ENCODE measurements at regions not wholly inside any gene's neighbourhood (a gene's known extent, or its start where the extent isn't known, plus 50 kb on each side); places are given as distances from the start of the nearest gene placed in this dataset.
"Not testable (repeated sequence)": the region's sequence is repeated elsewhere in the genome, so short reads cannot be mapped to it uniquely, and the experiment has no call there.

DNA sequence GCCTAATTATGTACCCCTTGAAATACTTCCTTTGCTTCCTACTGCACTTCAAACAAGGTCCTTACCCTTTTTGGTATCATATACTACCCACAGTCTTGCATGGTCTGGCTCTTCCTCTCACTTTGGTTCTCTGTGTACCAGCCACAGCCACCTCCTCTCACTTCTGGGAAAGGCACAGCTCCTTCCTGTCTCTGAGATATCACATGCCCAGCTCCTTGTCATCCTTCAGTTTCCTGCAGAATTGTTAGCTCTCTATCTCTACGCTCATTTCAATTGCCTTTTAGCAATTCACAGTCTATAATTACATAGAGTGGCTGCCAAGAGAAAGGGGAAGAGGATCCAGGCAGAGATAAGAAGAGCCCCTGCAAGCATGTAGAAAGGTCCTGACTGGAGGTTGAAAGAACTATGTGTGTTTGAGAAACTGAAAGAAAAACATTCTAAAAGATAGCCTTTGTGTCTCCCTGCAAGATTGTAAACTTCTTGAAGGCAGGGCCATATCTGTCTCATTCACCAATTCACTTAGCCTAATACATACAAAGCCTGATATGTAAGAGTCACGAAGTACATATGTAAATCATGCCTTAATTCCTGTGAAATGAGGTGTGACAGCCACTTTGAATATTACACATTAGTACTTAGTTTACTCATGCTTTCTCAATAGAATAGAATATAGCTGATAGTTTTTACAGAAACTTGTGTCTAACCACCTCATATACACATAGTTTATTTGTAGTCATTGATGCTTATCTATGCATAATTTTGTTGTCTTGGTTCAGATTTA is 933.1 kb downstream of the DIAPH3 start:
- DNase-seq (ENCODE audit: extremely low spot score, insufficient read length, low read depth) (no peak), FAIRE-seq (no peak)

DNA sequence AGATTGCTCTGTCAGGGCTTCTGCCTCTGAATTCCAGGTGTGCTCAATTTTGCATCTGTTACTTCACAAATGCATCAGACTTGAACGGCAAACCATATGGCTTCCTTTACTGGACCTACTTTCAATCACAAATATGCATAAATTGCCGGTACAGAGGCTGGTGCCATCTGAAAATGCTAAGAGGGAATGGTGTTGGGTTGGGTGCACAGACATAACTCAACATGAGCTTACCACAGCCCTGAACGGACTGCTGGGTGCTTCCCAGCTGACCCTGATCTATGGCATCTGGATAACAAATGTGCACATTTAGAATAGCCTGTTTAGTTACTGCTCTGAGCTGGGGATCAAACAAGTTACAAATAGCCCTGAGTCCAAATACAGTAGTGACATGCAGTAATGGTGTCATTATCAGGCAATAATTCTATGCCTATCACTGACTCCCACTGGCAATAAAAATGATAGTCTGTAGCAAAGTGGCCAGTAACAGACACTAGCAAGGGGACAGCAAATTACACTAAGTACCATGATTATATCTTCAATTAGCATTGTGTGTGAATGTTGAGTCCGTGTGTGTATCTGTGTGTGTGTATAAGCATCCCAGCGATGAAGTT is 927.3 kb downstream of the DIAPH3 start:
- DNase-seq (ENCODE audit: extremely low spot score, insufficient read length, low read depth) (no peak), FAIRE-seq (no peak)

DNA sequence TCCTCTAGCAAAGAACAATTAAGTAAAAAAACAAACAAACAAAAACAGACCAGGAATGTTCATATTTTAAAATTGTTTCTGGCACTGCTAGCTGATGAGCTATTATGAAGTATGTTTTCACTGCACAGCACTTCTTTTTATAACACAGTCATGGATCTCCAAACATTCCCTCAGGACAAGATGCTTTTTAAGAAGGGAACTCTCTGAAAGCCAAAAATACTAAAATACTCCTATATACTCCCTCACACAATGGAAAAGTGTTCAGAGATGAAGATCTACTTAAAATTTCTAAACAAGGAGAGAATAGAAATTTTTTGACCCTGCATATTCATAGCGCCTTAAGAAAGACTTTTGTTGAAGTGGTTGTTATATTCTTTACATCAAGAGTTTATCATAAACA is 926.8 kb downstream of the DIAPH3 start:
- DNase-seq (ENCODE audit: extremely low spot score, insufficient read length, low read depth): no peak
- no peak for FAIRE-seq

DNA sequence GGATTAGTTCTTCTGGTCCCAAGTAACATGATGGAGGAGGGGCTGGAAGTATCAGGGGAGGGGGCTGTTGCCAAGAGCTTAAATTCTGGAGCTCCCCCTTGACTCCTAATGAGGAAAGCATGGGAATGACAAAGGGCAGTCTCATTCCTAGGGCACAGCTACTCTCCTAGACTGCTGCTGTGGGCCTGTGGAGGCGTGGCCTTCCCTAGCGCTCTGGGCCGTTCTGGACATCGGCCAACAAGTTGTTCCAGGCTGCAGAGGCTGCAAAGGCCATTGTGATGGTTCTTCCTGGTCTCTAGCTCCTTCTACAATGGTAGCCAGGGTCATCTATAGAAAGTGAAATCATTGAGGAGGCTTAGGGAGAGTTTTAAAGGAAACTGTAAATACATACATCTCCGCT is 916.6 kb downstream of the DIAPH3 start:
- no peak for FAIRE-seq
- no peak for DNase-seq (ENCODE audit: extremely low spot score, insufficient read length, low read depth)

DNA sequence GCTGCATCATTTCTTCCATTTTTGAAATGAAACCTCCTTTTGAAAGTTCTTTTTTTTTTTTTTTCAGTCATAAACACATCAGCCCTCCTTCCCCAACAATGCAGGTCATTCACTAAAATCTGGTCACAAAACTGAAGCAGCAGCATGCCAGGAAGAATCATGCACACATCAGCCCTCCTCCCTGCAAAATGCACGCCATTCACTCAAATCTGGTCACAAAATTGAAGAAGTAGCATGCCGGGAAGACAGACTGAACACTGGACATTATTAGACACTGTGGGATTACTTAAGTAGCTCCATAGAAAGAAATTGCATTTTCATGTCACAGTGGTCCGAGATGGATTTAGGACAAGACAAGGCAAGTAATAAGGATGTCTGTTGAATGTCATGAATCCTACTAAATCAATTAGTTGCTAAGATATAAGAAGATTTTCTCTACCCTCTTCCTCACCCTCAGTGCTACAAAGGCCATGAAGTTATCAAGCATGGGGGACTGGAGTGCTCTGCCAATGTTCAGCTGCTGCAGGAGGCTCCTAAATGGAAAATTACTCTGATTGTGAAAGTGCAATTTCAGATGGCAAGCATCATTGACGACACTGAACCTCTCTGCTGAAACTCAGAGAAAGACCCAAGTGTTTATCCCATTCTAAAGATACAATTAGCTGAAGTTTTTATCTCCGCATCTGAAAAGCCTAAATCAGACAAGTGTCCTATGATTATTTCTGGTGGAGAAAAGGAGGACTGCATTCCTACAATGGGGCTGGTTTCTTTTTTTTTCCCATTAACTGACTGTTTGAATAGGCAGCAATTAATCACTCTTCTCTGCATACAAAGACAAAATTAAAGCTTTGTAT is 913.2 kb downstream of the DIAPH3 start:
- FAIRE-seq (no peak), DNase-seq (ENCODE audit: extremely low spot score, insufficient read length, low read depth) (no peak)

DNA sequence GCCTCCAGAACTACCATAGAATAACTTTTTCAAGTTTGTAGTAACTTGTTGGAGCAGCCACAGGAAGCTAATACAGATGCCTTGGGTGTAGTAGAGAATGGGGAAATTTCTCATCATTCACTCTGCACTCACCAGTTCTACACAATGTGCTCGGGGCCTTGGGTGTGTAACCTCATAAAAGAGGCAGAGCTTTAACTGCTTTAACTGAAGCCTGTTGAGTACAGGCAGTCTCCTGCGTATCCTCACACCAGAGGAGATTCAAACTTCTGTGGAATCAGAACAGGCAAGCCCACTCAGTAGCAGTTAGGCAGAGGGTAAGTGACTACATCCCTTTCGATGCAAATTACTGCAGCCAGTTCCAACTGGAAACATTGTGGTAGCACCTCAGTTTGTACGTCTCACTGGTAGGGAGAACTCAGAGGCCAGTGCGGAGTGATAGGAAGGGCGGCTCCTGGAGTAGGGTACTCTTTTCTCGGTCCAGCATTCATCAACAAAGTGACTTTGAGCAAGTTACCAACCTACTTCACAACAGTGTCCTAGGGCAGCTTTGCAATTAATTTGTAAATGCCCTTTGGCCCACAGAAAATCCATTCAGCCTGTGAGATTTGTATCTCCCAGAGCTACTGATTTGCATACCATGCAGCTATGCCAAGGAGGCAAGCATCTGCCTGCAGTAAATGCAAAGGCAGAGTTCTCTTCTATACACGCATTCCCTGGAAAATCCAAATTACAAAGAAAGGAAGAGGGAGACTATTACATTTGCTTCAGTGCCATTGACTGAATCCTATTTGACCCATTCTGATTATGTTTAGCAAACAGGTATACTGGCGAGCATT is 904.3 kb downstream of the DIAPH3 start:
- DNase-seq (ENCODE audit: extremely low spot score, insufficient read length, low read depth): no peak
- FAIRE-seq: no peak

DNA sequence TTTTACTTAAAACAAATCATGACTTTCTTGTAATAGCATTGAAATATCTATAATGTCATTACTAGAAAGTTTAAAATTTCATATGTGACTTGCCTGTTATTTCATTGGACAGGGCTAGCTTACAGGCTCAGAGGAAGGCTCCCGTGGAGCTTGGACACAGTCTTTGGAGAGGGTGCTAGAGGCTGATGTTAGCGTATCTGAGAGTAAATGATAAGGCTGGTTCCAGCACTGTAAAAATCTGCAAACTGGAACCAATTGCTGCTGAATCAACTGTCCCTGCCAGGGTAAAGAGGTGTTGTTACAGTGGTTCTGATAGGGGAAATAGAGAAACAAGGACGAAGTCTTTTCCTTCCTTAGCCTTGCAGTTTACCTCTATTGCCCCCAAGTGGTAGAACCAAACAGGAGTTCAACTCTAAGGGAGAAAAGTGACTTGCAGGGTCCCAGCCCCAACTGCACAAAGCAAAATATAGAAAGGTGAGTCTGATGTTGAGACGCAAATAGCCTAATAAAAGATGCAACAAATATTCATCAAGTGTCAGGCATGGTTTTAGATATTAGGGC is 901.7 kb downstream of the DIAPH3 start:
- FAIRE-seq (no peak), DNase-seq (ENCODE audit: extremely low spot score, insufficient read length, low read depth) (no peak)

DNA sequence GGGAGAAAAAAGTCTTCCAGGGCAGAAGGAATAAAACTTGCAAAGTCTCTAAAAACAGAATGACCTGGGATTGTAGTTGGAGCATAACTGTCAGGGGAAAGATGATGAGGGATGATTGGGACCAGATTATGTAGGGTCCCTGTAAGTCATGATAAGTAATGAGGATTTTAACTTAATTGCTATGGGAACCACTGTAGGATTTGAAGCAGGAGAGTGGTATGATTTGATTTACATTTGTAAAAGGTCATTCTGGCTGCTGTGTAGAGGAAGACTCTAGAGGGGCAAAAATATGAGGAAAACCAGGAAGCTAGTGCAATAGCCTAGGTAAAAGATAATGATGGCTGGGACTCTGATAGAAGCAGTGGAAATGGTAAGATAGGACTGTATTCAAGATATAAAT is 900.2 kb downstream of the DIAPH3 start:
- FAIRE-seq (no peak), DNase-seq (ENCODE audit: extremely low spot score, insufficient read length, low read depth) (no peak)

DNA sequence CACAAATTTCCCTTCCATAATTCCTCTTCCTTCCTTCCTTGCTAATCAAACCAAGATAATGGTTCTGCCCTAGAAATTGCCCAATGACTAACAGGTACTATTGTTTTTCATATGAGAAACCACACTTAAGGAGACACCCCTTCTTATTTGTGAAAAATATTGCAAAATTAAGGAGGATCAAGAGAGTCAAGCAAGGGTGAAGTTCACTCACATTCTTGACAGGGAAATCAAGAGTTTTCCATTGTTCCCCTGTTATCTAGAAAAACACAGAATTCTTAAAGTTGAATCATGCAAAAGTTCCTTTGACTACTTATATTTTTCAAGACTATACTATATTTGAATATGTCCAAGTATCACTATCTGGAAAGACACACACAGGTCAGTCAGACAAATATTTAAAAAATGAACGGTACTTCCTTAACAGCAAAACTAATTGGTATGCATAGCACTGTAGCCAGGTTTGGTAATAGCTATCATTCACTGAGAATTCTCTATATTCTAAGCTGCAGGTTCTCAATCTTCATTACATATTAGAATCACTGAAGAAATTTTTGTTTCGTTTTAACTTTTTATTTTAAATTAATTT is 897.2 kb downstream of the DIAPH3 start:
- FAIRE-seq (no peak), DNase-seq (ENCODE audit: extremely low spot score, insufficient read length, low read depth) (no peak)

DNA sequence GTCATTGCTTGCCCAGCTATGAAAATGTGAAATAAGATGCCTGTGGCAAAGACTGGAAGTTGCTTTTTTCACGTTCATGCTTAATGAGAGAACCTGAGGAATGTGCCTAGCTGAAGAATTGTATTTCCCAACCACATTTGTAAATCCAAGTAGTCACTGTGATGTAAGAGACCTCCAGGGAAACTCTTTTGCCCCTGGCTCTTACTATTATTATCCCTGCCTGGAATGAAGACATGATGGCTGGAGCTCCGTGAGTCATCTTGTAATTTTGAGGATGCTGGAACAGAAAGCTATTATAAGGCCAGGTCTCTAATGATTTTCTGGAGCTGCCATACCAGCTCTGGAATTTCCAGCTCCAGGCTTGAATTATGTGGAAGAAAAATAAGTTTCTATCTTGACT is 894.3 kb downstream of the DIAPH3 start:
- no peak for DNase-seq (ENCODE audit: extremely low spot score, insufficient read length, low read depth)
- FAIRE-seq: no peak

DNA sequence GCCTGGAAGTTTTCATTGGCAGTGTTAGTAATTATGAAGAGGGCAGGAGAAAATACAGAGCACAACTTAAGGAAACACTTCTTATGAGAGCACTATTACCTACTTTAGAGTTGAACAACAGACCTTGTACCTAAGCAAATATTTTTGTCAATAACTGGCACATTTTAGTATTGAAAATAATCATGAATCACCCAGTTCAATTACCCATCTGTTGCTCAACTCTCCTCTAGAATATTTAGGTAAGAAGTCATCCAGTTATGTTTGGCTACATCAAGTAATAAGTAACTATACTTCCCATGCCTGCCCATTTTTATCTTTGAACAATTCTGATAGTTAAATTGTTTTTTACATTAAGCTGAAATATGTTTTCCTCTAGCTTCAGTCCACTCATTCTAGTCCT is 893.4 kb downstream of the DIAPH3 start:
- DNase-seq (ENCODE audit: extremely low spot score, insufficient read length, low read depth) (no peak), FAIRE-seq (no peak)

DNA sequence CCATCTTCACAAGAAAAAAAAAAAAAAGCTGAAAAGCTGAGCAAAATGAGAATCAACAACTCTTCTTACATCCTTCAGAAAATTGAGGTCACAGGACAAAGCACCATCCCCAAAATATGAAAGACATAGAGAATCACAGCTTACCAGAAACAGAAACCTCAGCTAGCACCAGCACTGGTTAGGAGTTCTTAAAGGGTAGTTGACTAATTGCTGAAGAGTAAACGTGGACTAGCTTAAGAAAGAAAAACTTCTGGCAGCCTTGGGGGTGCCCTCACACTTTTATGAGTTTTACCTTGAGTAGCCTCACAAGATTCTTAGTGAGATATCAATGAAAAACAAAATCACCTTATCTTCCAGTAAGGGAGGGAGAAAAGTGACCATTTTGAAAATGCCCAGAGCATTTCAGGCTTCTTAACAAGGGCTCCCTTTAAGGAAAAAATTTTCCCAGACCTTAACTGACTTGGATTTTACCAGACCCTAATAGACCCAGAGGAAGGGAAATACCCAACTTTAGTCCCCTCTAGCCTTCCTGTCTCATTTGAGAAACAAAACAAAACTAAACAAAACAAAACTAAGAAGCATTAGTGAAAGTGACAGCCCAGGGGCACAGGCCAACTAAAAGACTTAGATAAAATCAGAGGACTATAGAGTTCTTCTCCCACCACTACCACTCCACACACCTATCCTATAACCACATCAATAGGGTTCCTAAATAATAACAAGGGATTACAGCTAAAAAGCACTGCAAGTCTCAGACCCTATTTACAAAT is 888.6 kb downstream of the DIAPH3 start:
- FAIRE-seq (no peak), DNase-seq (ENCODE audit: extremely low spot score, insufficient read length, low read depth) (no peak)

DNA sequence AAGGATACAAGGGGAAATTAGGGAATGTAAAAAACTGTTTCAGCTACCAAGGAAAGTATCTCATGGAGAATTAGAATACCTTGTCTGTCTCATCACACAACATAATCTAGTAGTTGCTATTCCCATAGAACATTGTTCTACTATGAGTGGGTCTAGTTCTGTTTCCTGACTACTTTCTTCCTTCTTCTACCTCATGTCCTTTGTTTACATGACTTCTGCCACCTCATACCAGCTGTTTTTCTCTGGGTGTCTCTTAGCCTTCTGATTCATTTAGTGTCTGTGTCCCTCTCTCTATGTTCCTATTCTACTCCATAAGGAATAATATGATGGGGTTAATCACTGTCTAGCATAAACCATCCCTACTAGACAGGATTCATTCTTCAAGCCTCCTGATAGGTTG is 887.3 kb downstream of the DIAPH3 start:
- FAIRE-seq (no peak), DNase-seq (ENCODE audit: extremely low spot score, insufficient read length, low read depth) (no peak)

DNA sequence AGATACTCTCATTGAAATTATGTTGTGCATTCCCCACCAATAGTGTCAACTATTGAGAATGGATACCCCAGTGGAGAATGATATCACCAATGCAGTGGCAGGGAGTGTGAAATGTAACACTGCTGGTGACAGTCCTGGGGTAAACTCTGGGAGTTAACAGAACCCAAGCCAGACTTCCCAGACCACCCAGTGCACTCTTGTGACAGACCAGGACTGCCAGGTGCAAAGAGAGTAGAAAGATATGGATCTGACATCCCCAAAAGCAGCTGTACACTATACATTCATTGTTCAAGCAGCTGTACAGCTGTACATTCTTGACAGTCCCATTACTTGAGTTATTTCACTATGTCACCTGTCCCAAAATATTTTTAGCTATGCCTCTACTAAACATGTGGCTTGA is 886.6 kb downstream of the DIAPH3 start:
- DNase-seq (ENCODE audit: extremely low spot score, insufficient read length, low read depth): no peak
- no peak for FAIRE-seq

DNA sequence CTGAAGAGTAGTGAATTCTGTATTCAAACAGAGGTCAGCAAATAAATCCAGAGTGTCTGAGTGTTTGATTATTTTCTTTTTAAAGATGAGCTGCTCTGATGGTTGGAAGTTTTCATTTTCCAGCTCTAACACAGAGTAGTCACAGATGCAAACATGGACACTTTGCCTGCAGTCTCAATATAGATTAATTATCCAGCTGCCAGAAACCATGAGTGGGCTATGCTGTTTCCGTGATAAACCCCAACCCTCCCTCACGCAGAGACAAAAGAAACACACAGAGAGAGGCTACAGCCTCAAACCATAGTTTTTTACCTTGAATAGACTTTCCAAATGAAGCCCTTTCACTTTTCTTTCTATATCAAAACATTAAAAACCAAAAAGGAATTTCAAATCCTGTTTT is 884.7 kb downstream of the DIAPH3 start:
- DNase-seq (ENCODE audit: extremely low spot score, insufficient read length, low read depth) (no peak), FAIRE-seq (no peak)

DNA sequence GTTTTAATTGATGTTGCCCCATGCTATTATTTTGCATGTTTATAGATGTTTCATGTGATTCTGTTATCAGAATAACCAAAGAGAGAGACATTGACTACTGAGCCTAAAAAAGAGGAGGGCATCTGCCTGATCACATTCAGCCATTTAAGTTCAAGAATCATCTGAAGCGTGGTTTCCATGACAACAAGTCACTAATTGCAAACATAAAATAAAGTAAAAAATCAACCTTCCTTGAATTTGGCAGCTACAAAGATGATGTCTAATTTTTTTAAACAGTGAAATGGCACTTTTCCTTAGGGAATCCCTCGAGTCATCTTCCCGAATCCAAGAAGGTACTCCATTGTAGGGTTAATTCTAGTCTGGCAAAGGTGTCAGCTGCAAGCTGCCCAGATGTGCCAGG is 884.2 kb downstream of the DIAPH3 start:
- no peak for FAIRE-seq
- DNase-seq (ENCODE audit: extremely low spot score, insufficient read length, low read depth): no peak

DNA sequence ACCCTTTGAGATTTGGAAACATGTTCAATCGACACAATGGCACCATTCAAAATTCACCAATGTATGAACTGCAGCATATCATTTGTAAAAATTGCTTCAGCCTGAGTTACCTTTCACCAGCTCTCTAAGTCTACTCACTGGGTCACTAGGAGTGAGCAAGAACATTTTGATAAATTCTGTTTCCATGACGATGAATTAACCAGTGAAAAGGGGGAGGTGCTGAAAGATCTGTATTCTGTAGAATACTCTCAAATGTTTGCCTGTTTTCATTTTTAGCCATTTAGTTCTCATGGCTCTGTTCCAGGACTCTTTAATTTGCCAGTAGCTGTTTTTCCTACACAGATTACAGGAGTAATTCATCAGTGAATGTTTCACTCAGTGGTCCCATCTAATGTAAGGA is 883.4 kb downstream of the DIAPH3 start:
- DNase-seq (ENCODE audit: extremely low spot score, insufficient read length, low read depth) (no peak), FAIRE-seq (no peak)

DNA sequence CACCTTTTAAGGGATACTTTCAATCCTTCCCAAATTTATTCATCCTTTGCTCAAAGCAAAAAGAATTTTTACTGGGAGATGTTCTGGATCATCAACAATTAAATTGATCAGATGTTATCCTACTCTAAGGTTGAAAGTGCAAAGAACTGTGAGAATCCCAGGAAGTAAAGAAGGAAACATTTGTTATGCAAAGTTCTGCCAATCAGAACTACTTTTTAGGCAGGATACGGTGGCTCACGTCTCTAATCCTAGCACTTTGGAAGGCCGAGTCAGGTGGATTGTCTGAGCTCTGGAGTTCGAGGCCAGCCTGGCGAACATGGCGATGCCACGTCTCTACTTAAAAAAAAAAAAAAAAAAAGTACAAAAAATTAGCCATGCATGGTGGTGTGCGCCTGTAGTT is 882.3 kb downstream of the DIAPH3 start:
- DNase-seq (ENCODE audit: extremely low spot score, insufficient read length, low read depth) (no peak), FAIRE-seq (no peak)

DNA sequence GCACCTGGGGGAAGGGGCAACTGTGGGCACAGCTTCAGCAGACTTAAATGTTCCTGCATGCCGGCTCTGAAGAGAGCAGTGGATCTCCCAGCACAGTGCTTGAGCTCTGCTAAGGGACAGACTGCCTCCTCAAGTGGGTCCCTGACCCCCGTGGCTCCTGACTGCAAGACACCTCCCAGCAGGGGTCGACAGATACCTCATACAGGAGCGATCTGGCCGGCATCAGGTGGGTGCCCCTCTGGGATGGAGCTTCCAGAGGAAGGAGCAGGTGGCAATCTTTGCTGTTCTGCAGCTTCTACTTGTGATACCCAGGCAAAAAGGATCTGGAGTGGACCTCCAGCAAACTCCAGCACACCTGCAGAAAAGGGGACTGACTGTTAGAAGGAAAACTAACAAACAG is 871.5 kb downstream of the DIAPH3 start:
- DNase-seq (ENCODE audit: extremely low spot score, insufficient read length, low read depth); FAIRE-seq: not testable (repeated sequence)

Measured in GM18507 (cell line).